ENCODE measurements at regions not wholly inside any gene's neighbourhood (a gene's known extent, or its start where the extent isn't known, plus 50 kb on each side); places are given as distances from the start of the nearest gene placed in this dataset.
"Not testable (repeated sequence)": the region's sequence is repeated elsewhere in the genome, so short reads cannot be mapped to it uniquely, and the experiment has no call there.

GRCh38 chr12:33546004-33546403 is 106.4 kb upstream of the SYT10 start:
- Histone ChIP-seq H2AFZ (ENCODE audit: low read depth) (no peak overlapping the region), H3K27me3 (ENCODE audit: insufficient read depth) (no peaks in the 10 kb centered on the region), H3K36me3 (replicated peaks in 1 of 2; ENCODE audit: control insufficient read depth in 1 of 2, insufficient read depth in 2 of 2, low read length in 1 of 2) (no peaks in the 10 kb centered on the region), H3K4me1 (ENCODE audit: control insufficient read depth in 1 of 2, insufficient read depth in 2 of 2, low read depth in 1 of 2, low read length in 1 of 2) (no peaks in the 10 kb centered on the region), H3K9me2 (no peaks in the 10 kb centered on the region), H4K20me1 (ENCODE audit: insufficient read depth) (no peaks in the 10 kb centered on the region), H3K79me2 (ENCODE audit: insufficient read depth) (no peaks in the 10 kb centered on the region), H3K4me3 (ENCODE audit: low read depth in 2 of 2, low read length in 1 of 2) (no peak overlapping the region), H3K4me2 (no peak overlapping the region), H3F3A (replicated peaks; ENCODE audit: insufficient read depth) (no peaks in the 10 kb centered on the region), H3K9ac (no peak overlapping the region), H3K27ac (ENCODE audit: low read depth in 2 of 2, low read length in 1 of 2) (no peak overlapping the region), H3K9me3 (no peaks in the 10 kb centered on the region; the same call in 1 of the 2 replicates)
- CTCF ChIA-PET, result no interaction called here
- 4% methylated on average over 3 of the region's 3 CpGs for WGBS (ENCODE audit: low lambda C conversion rate)
- no peak for DNase-seq
- TF ChIP-seq TCF12 (IDR thresholded peaks at IDR 0.05) (no peak), CHD2 (IDR thresholded peaks at IDR 0.05; ENCODE audit: low read length, partially characterized antibody) (no peak)
- POLR2A ChIA-PET, result no interaction called here

- H4K20me1 ChIP-seq (ENCODE audit: insufficient read depth), result no peaks in the 10 kb centered on the region
- DNase-seq, result no peak
- no peak overlapping the region for H3K9ac ChIP-seq
- H3K9me3 ChIP-seq, result no peaks in the 10 kb centered on the region
- ChIA-PET CTCF (no interaction called here), POLR2A (no interaction called here)
- TF ChIP-seq TCF12 (IDR thresholded peaks at IDR 0.05), result no peak
- no peak for TF ChIP-seq USF2 (IDR thresholded peaks at IDR 0.05; ENCODE audit: borderline replicate concordance, low read depth, low read length)
- no peaks in the 10 kb centered on the region for H3K79me2 ChIP-seq (ENCODE audit: insufficient read depth)
- no peaks in the 10 kb centered on the region for H3F3A ChIP-seq (replicated peaks; ENCODE audit: insufficient read depth)
- H3K4me1 ChIP-seq (ENCODE audit: control insufficient read depth in 1 of 2, insufficient read depth in 2 of 2, low read depth in 1 of 2, low read length in 1 of 2), result no peaks in the 10 kb centered on the region
- no peaks in the 10 kb centered on the region for H3K9me2 ChIP-seq
- no peaks in the 10 kb centered on the region for H3K27me3 ChIP-seq (ENCODE audit: insufficient read depth)
- no peak overlapping the region for H3K27ac ChIP-seq (ENCODE audit: low read depth in 2 of 2, low read length in 1 of 2)
- H2AFZ ChIP-seq (ENCODE audit: low read depth), result no peak overlapping the region
- H3K4me3 ChIP-seq (ENCODE audit: low read depth in 2 of 2, low read length in 1 of 2), result no peak overlapping the region
- 3% methylated on average over 3 of the region's 3 CpGs for WGBS (ENCODE audit: low lambda C conversion rate)
- no peaks in the 10 kb centered on the region for H3K36me3 ChIP-seq (replicated peaks in 1 of 2; ENCODE audit: control insufficient read depth in 1 of 2, insufficient read depth in 2 of 2, low read length in 1 of 2)
- H3K4me2 ChIP-seq, result no peak overlapping the region
Measured at GRCh38 chr12:33547084-33547483, 107.5 kb upstream of the SYT10 start.

- H3K4me3 ChIP-seq (ENCODE audit: low read depth in 2 of 2, low read length in 1 of 2); H3K9me3 ChIP-seq; H3K9me2 ChIP-seq; H3K79me2 ChIP-seq (ENCODE audit: insufficient read depth); DNase-seq; H3K4me1 ChIP-seq (ENCODE audit: control insufficient read depth in 1 of 2, insufficient read depth in 2 of 2, low read depth in 1 of 2, low read length in 1 of 2); H3K4me2 ChIP-seq; H3K27ac ChIP-seq (ENCODE audit: low read depth in 2 of 2, low read length in 1 of 2); POLR2A ChIA-PET; H3K27me3 ChIP-seq (ENCODE audit: insufficient read depth); H4K20me1 ChIP-seq (ENCODE audit: insufficient read depth); H3K9ac ChIP-seq; H3F3A ChIP-seq (replicated peaks; ENCODE audit: insufficient read depth); H3K36me3 ChIP-seq (replicated peaks in 1 of 2; ENCODE audit: control insufficient read depth in 1 of 2, insufficient read depth in 2 of 2, low read length in 1 of 2); H2AFZ ChIP-seq (ENCODE audit: low read depth): not testable (repeated sequence)
- CTCF ChIA-PET, result interaction anchor here (0.5 kb wide), 1 partner anchor 119 kb away, joined by 3 read pairs; no protein-coding TSS in a partner anchor
Measured at GRCh38 chr12:33550214-33550613, 110.6 kb upstream of the SYT10 start.

- Histone ChIP-seq H3K36me3 (replicated peaks in 1 of 2; ENCODE audit: control insufficient read depth in 1 of 2, insufficient read depth in 2 of 2, low read length in 1 of 2) (no peaks in the 10 kb centered on the region), H3F3A (replicated peaks; ENCODE audit: insufficient read depth) (no peaks in the 10 kb centered on the region), H3K9ac (no peak overlapping the region), H3K4me2 (no peak overlapping the region), H3K27ac (ENCODE audit: low read depth in 2 of 2, low read length in 1 of 2) (no peak overlapping the region), H2AFZ (ENCODE audit: low read depth) (no peak overlapping the region), H3K9me2 (0 out of 2 replicates have a peak, but pooled peaks cover 5% of the 10 kb centered on the region), H3K4me3 (ENCODE audit: low read depth in 2 of 2, low read length in 1 of 2) (no peak overlapping the region), H3K9me3 (no peaks in the 10 kb centered on the region), H3K4me1 (ENCODE audit: control insufficient read depth in 1 of 2, insufficient read depth in 2 of 2, low read depth in 1 of 2, low read length in 1 of 2) (no peaks in the 10 kb centered on the region), H4K20me1 (ENCODE audit: insufficient read depth) (no peaks in the 10 kb centered on the region), H3K79me2 (ENCODE audit: insufficient read depth) (no peaks in the 10 kb centered on the region), H3K27me3 (ENCODE audit: insufficient read depth) (no peaks in the 10 kb centered on the region)
- DNase-seq, result no peak
- ChIA-PET CTCF (interaction anchor here (0.6 kb wide), 1 partner anchor 667 kb away, joined by 3 read pairs; no protein-coding TSS in a partner anchor), POLR2A (no interaction called here)
- no peak for TF ChIP-seq SMC3 (IDR thresholded peaks at IDR 0.05; ENCODE audit: low read depth, low read length)
- TF ChIP-seq GABPA (IDR thresholded peaks at IDR 0.05; ENCODE audit: low read depth), result no peak
- no peak for TF ChIP-seq NFIC (IDR thresholded peaks at IDR 0.05; ENCODE audit: borderline replicate concordance)
- TF ChIP-seq MEF2A (IDR thresholded peaks at IDR 0.05; ENCODE audit: borderline replicate concordance, low read depth), result no peak
- no peak for TF ChIP-seq POLR2AphosphoS5 (IDR thresholded peaks at IDR 0.05; ENCODE audit: low read depth, low read length)
- no peak for TF ChIP-seq RAD21 (IDR thresholded peaks at IDR 0.05; ENCODE audit: low read length)
- TF ChIP-seq ELF1 (IDR thresholded peaks at IDR 0.05), result no peak
- no peak for TF ChIP-seq RFX5 (IDR thresholded peaks at IDR 0.05; ENCODE audit: low read length)
- TF ChIP-seq ZBTB33 (IDR thresholded peaks at IDR 0.05; ENCODE audit: borderline replicate concordance, low read depth), result no peak
- no peak for TF ChIP-seq IRF3 (IDR thresholded peaks at IDR 0.05; ENCODE audit: low read depth, low read length)
- no peak for TF ChIP-seq EZH2phosphoT487 (IDR thresholded peaks at IDR 0.05; ENCODE audit: borderline replicate concordance, low read depth)
- TF ChIP-seq RCOR1 (IDR thresholded peaks at IDR 0.05; ENCODE audit: low read length), result no peak
Measured at GRCh38 chr12:33551006-33551405, 111.4 kb upstream of the SYT10 start.
